C1 segment of cervical spinal cord (tissue), 14 donors: ENCODE measurements at regions not wholly inside any gene's neighbourhood (a gene's known extent, or its start where the extent isn't known, plus 50 kb on each side); places are given as distances from the start of the nearest gene placed in this dataset.
"Not testable (repeated sequence)": the region's sequence is repeated elsewhere in the genome, so short reads cannot be mapped to it uniquely, and the experiment has no call there.

ENCODE experiments used
- DNase-seq, 14 donors: peaks; one replicate each; lab custom pipeline; 2025; lab: John Stamatoyannopoulos, UW

- no peak for DNase-seq
Measured at GRCh38 chr21:16409352-16409751, 679.6 kb downstream of the USP25 start.

GRCh38 chr21:16418226-16418625, 688.4 kb downstream of the USP25 start:
- DNase-seq, result peak in 1 of 14 donors; percentile 37

DNA sequence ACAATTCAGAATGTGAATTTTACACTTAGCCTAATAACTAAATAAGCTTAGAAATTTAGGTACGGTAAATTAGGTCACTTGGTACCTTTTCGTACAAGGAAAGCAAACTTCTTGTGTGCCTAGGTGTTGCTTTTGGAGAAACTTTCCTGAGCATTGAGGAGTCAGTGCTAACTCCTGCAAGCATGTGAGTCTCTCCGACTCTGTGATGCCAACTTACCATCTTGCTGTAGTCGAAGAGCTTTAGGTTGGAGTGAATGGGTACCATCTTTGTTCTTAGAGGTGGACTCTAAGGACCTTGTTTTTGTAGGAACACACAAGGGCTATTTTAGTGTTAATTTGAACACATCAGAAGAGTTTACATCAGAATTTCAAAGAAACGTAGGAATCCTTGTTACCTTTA, 688.9 kb downstream of the USP25 start:
- DNase-seq, result peak in 1 of 14 donors; percentile 57

GRCh38 chr21:16419188-16419921, 689.6 kb downstream of the USP25 start:
- DNase-seq, result peak in 11 of 14 donors; percentile 15 to 60 (median 47)

GRCh38 chr21:16420031-16420724, 690.4 kb downstream of the USP25 start:
- peak in 6 of 14 donors; percentile 1 to 52 (median 6) for DNase-seq

DNA sequence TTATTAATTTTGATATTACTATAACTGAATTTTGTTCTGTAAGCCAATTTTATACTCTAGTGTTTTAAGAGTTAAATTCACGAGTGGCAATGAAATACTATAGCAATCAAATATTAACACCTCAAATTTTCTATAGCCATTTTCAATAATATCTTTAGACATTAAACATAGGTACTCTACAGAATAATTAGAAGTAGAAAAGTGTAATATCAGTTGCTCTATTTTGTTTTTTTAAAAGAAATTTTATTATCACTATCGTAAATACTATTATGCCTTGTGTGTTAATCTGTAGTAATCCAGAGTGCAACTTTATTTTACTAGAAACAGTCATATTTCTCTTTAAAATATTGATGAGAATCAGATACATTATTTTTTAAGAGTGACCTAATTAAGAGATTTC, 691.2 kb downstream of the USP25 start:
- DNase-seq, result no peak

DNA sequence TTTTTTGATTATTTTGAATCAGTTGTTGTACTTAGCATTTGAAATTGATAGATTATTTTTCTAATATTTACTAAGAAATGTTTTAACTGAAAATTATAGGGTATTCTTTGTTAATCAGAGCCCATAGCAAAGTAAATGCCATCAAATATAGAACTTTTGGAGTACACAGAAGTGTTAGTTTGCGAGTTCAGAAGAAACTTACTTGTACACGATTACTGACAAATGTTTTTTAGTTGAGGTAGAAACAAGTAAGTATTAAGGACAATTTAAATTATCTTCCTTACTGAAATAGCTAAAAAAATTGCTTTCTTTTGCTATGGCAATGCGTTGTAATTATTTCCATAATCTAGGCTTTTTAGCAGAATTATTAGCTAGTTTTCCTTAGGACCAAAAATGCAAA, 692.2 kb downstream of the USP25 start:
- DNase-seq, result no peak

- DNase-seq, result no peak
Measured at GRCh38 chr21:16422702-16423101, 692.9 kb downstream of the USP25 start.

DNA sequence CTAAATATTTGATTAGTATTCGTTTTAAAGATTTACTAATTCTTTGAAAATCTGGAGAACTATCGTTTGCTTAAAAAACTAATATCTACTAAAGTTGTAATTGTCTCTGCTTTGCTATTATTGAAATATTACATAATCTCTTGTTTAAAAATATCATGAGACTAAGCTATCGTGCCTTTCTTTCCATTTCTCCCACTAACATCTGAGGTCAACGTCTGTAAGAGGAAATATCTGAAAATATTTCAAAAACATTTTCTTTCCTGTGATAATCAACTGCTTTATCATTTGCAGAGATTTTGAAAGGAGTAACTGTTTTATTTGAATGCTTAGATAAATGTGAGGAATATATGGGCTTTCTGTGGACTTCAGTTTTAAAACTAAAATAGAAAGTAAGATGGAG, 694.1 kb downstream of the USP25 start:
- DNase-seq, result no peak

DNA sequence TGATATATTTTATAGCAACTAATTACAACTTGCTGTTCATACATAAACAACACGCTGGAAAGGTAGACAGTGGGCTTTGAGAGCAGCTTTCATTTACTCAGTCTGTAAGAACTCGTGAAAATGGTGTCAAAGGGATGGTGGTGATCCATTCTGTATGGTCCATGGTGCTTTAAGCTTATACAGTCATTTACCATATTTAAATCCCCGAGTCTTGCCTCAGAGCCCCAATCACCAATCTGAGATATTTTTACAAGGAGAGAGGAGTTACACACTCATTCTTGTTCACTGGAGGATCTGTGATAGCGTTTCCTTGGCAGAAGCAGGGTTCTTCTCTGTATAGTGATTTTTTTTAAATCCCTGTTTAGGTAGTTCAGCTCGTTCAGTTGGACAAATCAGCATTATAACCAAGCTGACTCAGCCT, 694.6 kb downstream of the USP25 start:
- peak in 1 of 14 donors; percentile 58 for DNase-seq

DNA sequence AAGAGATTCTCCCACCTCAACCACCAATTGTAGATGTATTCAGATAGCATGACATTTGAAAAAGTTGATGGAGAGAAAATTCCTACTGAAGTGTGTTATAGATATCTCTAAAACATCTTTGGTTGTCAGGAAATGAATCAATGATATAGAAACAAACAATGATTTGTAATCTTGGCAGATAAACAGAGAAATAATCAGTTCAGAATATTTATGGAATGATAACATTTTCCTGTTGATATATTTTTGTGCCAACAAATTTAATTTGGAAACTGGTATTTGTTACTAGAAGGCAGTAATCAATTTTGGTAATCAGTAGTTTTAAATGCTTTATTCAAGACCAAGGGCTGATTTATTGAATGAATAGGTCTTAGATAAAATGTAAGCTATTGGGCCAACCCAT, 695.6 kb downstream of the USP25 start:
- no peak for DNase-seq

- no peak for DNase-seq
Measured at GRCh38 chr21:16426936-16427335, 697.2 kb downstream of the USP25 start.

GRCh38 chr21:16427587-16428087, 697.9 kb downstream of the USP25 start:
- DNase-seq, result no peak

- DNase-seq, result no peak
Measured at GRCh38 chr21:16437586-16437985, 707.8 kb downstream of the USP25 start.

- DNase-seq, result no peak
Measured at GRCh38 chr21:16438761-16439160, 709.0 kb downstream of the USP25 start.

DNA sequence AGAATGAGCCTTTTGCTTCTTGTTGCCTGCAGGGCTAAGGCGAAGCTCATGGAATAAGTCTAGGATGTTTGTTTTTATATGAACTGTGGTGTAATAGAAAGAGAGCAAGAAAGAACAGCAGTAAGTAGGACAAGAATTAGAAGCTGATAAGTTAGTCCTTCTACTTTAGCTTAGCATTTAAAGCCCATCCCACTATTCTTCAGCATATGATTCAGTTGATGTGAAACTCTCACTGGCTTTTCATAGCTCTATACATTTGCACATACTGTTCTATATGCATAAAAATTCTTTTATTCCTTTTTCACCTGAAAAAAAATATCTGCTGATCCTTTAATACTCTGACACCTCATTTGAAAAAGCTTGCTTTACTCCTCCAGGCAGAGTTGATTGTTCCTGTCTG, 712.0 kb downstream of the USP25 start:
- no peak for DNase-seq

GRCh38 chr21:16454399-16454798, 724.6 kb downstream of the USP25 start:
- peak in 1 of 14 donors; percentile 3 for DNase-seq

DNA sequence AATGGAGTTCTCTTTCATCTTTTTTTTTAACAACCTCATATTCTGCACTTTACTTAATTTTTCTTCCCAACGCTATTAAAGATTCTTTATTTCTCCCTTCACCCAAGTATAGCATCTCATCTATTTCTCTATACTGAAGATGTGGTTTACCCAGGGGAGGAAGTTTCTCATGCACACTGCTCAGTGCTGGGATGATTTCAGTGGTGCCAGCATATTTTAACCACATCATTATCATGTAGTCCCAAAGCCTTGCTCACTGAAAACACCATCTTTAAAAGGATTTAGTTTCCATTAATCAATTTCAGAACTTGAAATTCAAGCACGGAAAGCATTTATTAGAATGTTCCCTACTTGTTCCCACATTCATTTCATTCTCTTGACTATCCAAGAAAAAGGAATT, 725.7 kb downstream of the USP25 start:
- DNase-seq, result no peak

DNA sequence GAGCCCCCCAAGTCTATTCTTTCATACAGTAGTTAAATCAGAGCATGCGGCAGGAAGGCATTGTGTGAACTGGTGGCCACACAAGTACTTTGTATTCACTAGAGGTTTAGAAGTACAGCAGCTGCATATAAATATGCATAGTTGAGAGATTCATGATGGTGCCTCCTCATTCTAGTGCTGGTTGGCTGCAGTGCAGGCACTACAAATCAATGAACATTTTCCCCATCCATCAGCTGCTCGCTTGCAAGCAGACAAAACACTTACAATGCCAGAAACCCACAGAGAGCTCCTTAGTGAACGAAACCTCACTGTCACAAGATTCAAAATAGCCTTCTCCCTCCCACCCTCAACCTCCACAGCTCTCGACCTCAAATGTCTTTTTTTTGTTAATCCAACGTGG, 726.2 kb downstream of the USP25 start:
- peak in 12 of 14 donors; percentile 8 to 56 (median 38) for DNase-seq

DNA sequence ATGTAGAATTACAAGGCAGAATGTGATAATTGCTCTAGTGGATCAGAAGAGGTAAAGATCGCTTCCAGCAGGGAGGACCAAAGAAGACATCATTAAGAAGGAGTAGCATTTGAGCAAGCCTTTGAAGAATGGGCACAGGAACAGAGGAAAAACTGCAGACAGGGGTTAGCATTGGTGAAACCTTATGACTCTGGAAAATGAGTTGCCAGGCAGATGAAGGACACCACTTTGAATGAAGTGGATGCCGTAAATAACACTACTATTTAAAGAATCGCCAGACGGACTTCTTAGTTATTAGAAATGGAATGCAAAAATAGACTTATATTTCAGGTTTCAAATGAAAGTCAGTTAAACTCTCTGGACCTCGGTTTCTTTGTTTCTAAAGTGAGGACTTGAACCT, 727.7 kb downstream of the USP25 start:
- no peak for DNase-seq

- no peak for DNase-seq
Measured at GRCh38 chr21:16460936-16461335, 731.2 kb downstream of the USP25 start.

DNA sequence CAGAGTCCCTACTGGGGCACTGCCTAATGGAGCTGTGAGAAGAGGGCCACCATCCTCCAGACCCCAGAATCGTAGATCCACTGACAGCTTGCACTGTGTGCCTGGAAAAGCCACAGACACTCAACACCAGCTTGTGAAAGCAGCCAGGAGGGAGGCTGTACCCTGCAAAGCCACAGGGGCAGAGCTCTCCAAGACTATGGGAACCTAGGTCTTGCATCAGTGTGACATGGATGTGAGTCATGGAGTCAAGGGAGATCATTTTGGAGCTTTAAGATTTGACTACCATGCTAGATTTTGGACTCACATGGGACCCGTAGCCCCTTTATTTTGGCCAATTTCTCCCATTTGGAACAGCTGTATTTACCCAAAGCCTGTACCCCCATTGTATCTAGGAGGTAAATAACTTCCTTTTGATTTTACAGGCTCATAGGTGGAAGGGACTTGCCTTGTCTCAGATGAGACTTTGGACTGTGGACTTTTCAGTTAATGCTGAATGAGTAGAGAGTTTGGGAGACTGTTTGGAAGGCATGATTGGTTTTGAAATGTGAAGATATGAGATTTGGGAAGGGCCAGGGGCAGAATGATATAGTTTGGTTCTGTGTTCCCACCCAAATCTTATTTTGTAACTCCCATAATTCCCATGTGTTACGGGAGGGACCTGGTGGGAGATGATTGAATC, 734.6 kb downstream of the USP25 start:
- DNase-seq, result not testable (repeated sequence)
